PC-9 (cell line): ENCODE measurements at regions not wholly inside any gene's neighbourhood (a gene's known extent, or its start where the extent isn't known, plus 50 kb on each side); places are given as distances from the start of the nearest gene placed in this dataset.

Experiments
- BruUV-seq: library from RNA; stranded (reverse); fragments of 400-500 nt; replicated peaks from 2 replicates; lab custom pipeline; 2021; lab: Mats Ljungman, UMichigan
- CTCF ChIA-PET: fragments of 300-600 bp; sonication (Branson Sonifier 250); formaldehyde crosslinking; loops from one replicate; lab custom pipeline; 2022; ENCODE audit warnings: antibody characterized with exemption; lab: Charles Lee
- POLR2A ChIA-PET: fragments of 300-600 bp; sonication (Branson Sonifier 250); formaldehyde crosslinking; loops from one replicate; lab custom pipeline; 2022; ENCODE audit warnings: antibody characterized with exemption; ENCODE audit not compliant: unreplicated experiment; lab: Charles Lee
- DNase-seq, 2 experiments: peaks; one replicate each; pipeline versions ENCODE4 v3.0.0 to v3.0.0-alpha.2; 2015 to 2022; ENCODE audit warnings: mixed read lengths in 1 of 2
- H2AFZ ChIP-seq: fragments of 200-600 bp; sonication (generic); 2 replicates; pipeline ENCODE4 v1.8.1; 2017; ENCODE audit warnings: antibody characterized with exemption
- H3F3A ChIP-seq: fragments of 200-600 bp; sonication (generic); 2 replicates; pipeline ENCODE4 v1.8.1; 2017; ENCODE audit warnings: antibody characterized with exemption, mild to moderate bottlenecking, low read depth; ENCODE audit not compliant: insufficient read depth
- H3K27ac ChIP-seq: fragments of 200-600 bp; sonication (generic); 2 replicates; pipeline ENCODE4 v1.6.1; 2016; ENCODE audit warnings: mixed run types
- H3K27me3 ChIP-seq: fragments of 200-600 bp; sonication (generic); 2 replicates; pipeline ENCODE4 v1.6.1; 2016; ENCODE audit warnings: low read depth, mixed run types; ENCODE audit not compliant: insufficient read depth
- H3K36me3 ChIP-seq: fragments of 200-600 bp; sonication (generic); 2 replicates; pipeline ENCODE4 v1.6.1; 2016; ENCODE audit warnings: low read depth, mixed run types
- H3K4me1 ChIP-seq: fragments of 200-600 bp; sonication (generic); replicated peaks from 2 replicates; pipeline ENCODE4 v1.6.1; 2016; ENCODE audit warnings: mixed run types; ENCODE audit not compliant: insufficient read depth
- H3K4me2 ChIP-seq: fragments of 200-600 bp; sonication (generic); 2 replicates; pipeline ENCODE4 v1.6.1; 2017; ENCODE audit warnings: mixed run types
- H3K4me3 ChIP-seq: fragments of 200-600 bp; sonication (generic); 2 replicates; pipeline ENCODE4 v1.6.1; 2016; ENCODE audit warnings: mixed run types
- H3K79me2 ChIP-seq: fragments of 200-600 bp; sonication (generic); 2 replicates; pipeline ENCODE4 v1.6.1; 2017; ENCODE audit warnings: low read depth, mixed run types
- H3K9me2 ChIP-seq: fragments of 200-600 bp; sonication (generic); 2 replicates; pipeline ENCODE4 v1.8.1; 2017; ENCODE audit warnings: mild to moderate bottlenecking; ENCODE audit not compliant: insufficient read depth
- H3K9me3 ChIP-seq: fragments of 200-600 bp; sonication (generic); 2 replicates; pipeline ENCODE4 v1.8.1; 2016; ENCODE audit warnings: low read depth; ENCODE audit not compliant: insufficient read depth
- H4K20me1 ChIP-seq: fragments of 200-600 bp; sonication (generic); 2 replicates; pipeline ENCODE4 v1.8.1; 2017; ENCODE audit not compliant: insufficient read depth
- CTCF ChIP-seq: fragments of 200-600 bp; sonication (generic); conservative IDR thresholded peaks from 2 replicates; pipeline ENCODE4 v1.6.1; 2017; ENCODE audit warnings: mixed run types, antibody characterized with exemption, mild to moderate bottlenecking, moderate library complexity
- EZH2 ChIP-seq: fragments of 200-600 bp; sonication (generic); IDR thresholded peaks from 2 replicates; pipeline ENCODE4 v1.8.0; 2017; ENCODE audit warnings: antibody characterized with exemption, low read depth
- intact Hi-C: fragments of 100-400 bp; cut with micrococcal nuclease; formaldehyde crosslinking; loops from one replicate; pipeline ENCODE4 v1.10.0; 2022; ENCODE audit not compliant: unreplicated experiment

GRCh38 chr5:57700072-57700471 lies 217.5 kb upstream of the ACTBL2 start:
- H3K9me3 ChIP-seq = peaks cover 14% of the 10 kb centered on the region; the same call in 1 of the 2 replicates
- BruUV-seq = no TSS peak
- DNase-seq = peak in 1 of 2 experiments; percentile 22
- no peak overlapping the region for H3K4me2 ChIP-seq
- H3F3A ChIP-seq = no peaks in the 10 kb centered on the region
- H4K20me1 ChIP-seq = no peaks in the 10 kb centered on the region
- H3K9me2 ChIP-seq = no peaks in the 10 kb centered on the region
- H2AFZ ChIP-seq = no peak overlapping the region
- H3K27me3 ChIP-seq = no peaks in the 10 kb centered on the region
- intact Hi-C loops = no loop called here
- no peaks in the 10 kb centered on the region for H3K79me2 ChIP-seq
- POLR2A ChIA-PET = no interaction called here
- H3K4me3 ChIP-seq = no peak overlapping the region
- CTCF ChIA-PET = interaction anchor here (0.9 to 2.0 kb wide), 2 partner anchors 24 to 50 kb away, joined by 3 to 5 read pairs; no protein-coding TSS in a partner anchor
- H3K27ac ChIP-seq = no peak overlapping the region
- peaks cover 13% of the 10 kb centered on the region for H3K4me1 ChIP-seq
- no peaks in the 10 kb centered on the region; the same call in 1 of the 2 replicates for H3K36me3 ChIP-seq
- TF ChIP-seq EZH2 (no peak), CTCF (no peak)

DNA sequence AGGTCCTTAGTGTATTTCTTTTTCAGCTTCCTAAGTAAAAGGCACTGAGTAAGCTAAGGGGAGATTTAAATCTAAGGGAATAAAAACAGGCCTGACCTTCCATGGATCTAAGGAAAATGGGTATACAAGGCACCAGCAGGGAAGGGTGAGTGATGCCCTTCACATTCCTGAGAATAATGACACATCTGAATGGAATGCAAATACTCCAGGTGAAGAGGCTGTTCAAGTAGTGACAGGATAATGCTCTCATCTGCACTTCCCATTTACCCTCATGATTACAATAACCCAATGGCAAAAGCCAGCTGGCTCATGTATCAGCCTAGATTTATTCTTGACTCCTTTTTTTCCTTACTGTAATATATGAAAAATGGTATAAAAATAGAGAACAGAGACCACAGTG lies 216.2 kb upstream of the ACTBL2 start:
- intact Hi-C loops = no loop called here
- no TSS peak for BruUV-seq
- TF ChIP-seq EZH2 (no peak), CTCF (no peak)

GRCh38 chr5:57698086-57698485 lies 215.5 kb upstream of the ACTBL2 start:
- intact Hi-C loops = no loop called here
- H3K27ac ChIP-seq = no peak overlapping the region
- peaks cover 27% of the 10 kb centered on the region for H3K4me1 ChIP-seq
- H3K27me3 ChIP-seq = no peaks in the 10 kb centered on the region
- no peaks in the 10 kb centered on the region for H3F3A ChIP-seq
- no peak overlapping the region for H3K4me2 ChIP-seq
- no peaks in the 10 kb centered on the region for H4K20me1 ChIP-seq
- no peak for DNase-seq
- TF ChIP-seq CTCF (no peak), EZH2 (no peak)
- BruUV-seq = no TSS peak
- no peak overlapping the region for H3K4me3 ChIP-seq
- no peaks in the 10 kb centered on the region; the same call in 1 of the 2 replicates for H3K36me3 ChIP-seq
- H3K79me2 ChIP-seq = no peaks in the 10 kb centered on the region
- CTCF ChIA-PET = interaction anchor here (0.6 to 2.0 kb wide), 2 partner anchors 48 to 80 kb away, joined by 4 to 5 read pairs; no protein-coding TSS in a partner anchor
- H2AFZ ChIP-seq = no peak overlapping the region
- H3K9me3 ChIP-seq = peaks cover 26% of the 10 kb centered on the region; the same call in 1 of the 2 replicates
- POLR2A ChIA-PET = interaction anchor here (0.6 kb wide), 1 partner anchor 143 kb away, joined by 3 read pairs; no protein-coding TSS in a partner anchor
- no peaks in the 10 kb centered on the region for H3K9me2 ChIP-seq

More for the DNA sequence above, 216.2 kb upstream of the ACTBL2 start:
- Histone ChIP-seq H3K9me2 (no peaks in the 10 kb centered on the region), H3K4me1 (peaks cover 19% of the 10 kb centered on the region), H2AFZ (no peak overlapping the region), H3K4me2 (peak overlapping the region; percentile 22; the same call in 1 of the 2 replicates), H3K27me3 (no peaks in the 10 kb centered on the region), H3K36me3 (no peaks in the 10 kb centered on the region; the same call in 1 of the 2 replicates), H3K9me3 (peaks cover 20% of the 10 kb centered on the region; the same call in 1 of the 2 replicates), H3K27ac (no peak overlapping the region; the same call in 1 of the 2 replicates), H3F3A (no peaks in the 10 kb centered on the region), H3K4me3 (0 out of 2 replicates have a peak overlapping the region, but pooled peaks have one; percentile 2), H4K20me1 (no peaks in the 10 kb centered on the region), H3K79me2 (no peaks in the 10 kb centered on the region)
- peak in 1 of 2 experiments; percentile 76 for DNase-seq
- ChIA-PET POLR2A (interaction anchor here (0.6 to 0.9 kb wide), 2 partner anchors 49 to 143 kb away, joined by 3 read pairs; no protein-coding TSS in a partner anchor), CTCF (interaction anchor here (0.6 to 2.0 kb wide), 2 partner anchors 49 to 79 kb away, joined by 4 to 5 read pairs; no protein-coding TSS in a partner anchor)
